ENCODE measurements at regions not wholly inside any gene's neighbourhood (a gene's known extent, or its start where the extent isn't known, plus 50 kb on each side); places are given as distances from the start of the nearest gene placed in this dataset.

DNA sequence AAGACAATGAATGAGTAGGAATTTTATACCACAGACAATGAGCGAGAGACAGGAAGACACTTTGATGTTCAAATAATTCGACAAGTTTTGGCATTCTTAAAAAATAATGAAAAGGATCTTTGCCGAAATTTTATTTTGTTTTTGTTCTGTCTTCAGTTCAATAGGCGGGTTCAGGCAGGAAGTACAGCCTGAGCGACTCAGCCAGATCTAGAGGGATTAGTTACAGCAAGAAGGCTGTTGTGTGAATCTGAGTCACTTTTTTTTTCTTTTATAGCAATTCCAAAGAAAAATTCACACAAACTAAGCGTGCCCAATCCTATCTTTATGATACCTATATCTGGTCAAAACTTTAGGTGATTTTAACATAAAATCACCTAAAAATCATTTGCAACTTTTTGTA, 505.4 kb upstream of the FAM241A start:
- H3K9me2 ChIP-seq (ENCODE audit: insufficient read depth, low read length), result no peaks in the 10 kb centered on the region
- no peak for TF ChIP-seq SMC3 (conservative IDR thresholded peaks at IDR 0.05; ENCODE audit: poor library complexity)
- no peak for TF ChIP-seq TAF1 (IDR thresholded peaks at IDR 0.05; ENCODE audit: low read depth)
- no peak for TF ChIP-seq MXI1 (conservative IDR thresholded peaks at IDR 0.05; ENCODE audit: poor library complexity, severe bottlenecking)
- no peak for TF ChIP-seq RAD21 (conservative IDR thresholded peaks at IDR 0.05)
- no peak for TF ChIP-seq EZH2 (IDR thresholded peaks at IDR 0.05; ENCODE audit: borderline replicate concordance, insufficient read depth, low read length, poor library complexity, severe bottlenecking)
- TF ChIP-seq, protein P1, sequence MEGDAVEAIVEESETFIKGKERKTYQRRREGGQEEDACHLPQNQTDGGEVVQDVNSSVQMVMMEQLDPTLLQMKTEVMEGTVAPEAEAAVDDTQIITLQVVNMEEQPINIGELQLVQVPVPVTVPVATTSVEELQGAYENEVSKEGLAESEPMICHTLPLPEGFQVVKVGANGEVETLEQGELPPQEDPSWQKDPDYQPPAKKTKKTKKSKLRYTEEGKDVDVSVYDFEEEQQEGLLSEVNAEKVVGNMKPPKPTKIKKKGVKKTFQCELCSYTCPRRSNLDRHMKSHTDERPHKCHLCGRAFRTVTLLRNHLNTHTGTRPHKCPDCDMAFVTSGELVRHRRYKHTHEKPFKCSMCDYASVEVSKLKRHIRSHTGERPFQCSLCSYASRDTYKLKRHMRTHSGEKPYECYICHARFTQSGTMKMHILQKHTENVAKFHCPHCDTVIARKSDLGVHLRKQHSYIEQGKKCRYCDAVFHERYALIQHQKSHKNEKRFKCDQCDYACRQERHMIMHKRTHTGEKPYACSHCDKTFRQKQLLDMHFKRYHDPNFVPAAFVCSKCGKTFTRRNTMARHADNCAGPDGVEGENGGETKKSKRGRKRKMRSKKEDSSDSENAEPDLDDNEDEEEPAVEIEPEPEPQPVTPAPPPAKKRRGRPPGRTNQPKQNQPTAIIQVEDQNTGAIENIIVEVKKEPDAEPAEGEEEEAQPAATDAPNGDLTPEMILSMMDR (IDR thresholded peaks at IDR 0.05; ENCODE audit: poor library complexity, severe bottlenecking), result no peak
- TF ChIP-seq POLR2AphosphoS5 (IDR thresholded peaks at IDR 0.05), result no peak
- TF ChIP-seq, protein P2, sequence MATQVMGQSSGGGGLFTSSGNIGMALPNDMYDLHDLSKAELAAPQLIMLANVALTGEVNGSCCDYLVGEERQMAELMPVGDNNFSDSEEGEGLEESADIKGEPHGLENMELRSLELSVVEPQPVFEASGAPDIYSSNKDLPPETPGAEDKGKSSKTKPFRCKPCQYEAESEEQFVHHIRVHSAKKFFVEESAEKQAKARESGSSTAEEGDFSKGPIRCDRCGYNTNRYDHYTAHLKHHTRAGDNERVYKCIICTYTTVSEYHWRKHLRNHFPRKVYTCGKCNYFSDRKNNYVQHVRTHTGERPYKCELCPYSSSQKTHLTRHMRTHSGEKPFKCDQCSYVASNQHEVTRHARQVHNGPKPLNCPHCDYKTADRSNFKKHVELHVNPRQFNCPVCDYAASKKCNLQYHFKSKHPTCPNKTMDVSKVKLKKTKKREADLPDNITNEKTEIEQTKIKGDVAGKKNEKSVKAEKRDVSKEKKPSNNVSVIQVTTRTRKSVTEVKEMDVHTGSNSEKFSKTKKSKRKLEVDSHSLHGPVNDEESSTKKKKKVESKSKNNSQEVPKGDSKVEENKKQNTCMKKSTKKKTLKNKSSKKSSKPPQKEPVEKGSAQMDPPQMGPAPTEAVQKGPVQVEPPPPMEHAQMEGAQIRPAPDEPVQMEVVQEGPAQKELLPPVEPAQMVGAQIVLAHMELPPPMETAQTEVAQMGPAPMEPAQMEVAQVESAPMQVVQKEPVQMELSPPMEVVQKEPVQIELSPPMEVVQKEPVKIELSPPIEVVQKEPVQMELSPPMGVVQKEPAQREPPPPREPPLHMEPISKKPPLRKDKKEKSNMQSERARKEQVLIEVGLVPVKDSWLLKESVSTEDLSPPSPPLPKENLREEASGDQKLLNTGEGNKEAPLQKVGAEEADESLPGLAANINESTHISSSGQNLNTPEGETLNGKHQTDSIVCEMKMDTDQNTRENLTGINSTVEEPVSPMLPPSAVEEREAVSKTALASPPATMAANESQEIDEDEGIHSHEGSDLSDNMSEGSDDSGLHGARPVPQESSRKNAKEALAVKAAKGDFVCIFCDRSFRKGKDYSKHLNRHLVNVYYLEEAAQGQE (IDR thresholded peaks at IDR 0.05; ENCODE audit: borderline replicate concordance), result no peak
- H3K27ac ChIP-seq (ENCODE audit: low read length), result no peak overlapping the region
- H3K36me3 ChIP-seq (ENCODE audit: insufficient read depth, low read length), result no peaks in the 10 kb centered on the region
- no peaks in the 10 kb centered on the region for H3K27me3 ChIP-seq (ENCODE audit: insufficient read depth, low read depth, low read length)
- no peak overlapping the region for H2AFZ ChIP-seq (ENCODE audit: low read depth, low read length)
- H4K20me1 ChIP-seq (ENCODE audit: insufficient read depth), result no peaks in the 10 kb centered on the region
- no peaks in the 10 kb centered on the region for H3K9me3 ChIP-seq (ENCODE audit: low read length)
- no peak overlapping the region for H3K9ac ChIP-seq (ENCODE audit: low read length)
- no peaks in the 10 kb centered on the region for H3F3A ChIP-seq (ENCODE audit: insufficient read depth, low read length, poor library complexity, severe bottlenecking)
- H3K4me2 ChIP-seq (ENCODE audit: low read length), result no peak overlapping the region
- no peak overlapping the region for H3K4me3 ChIP-seq (ENCODE audit: low read length)
- no peaks in the 10 kb centered on the region for H3K79me2 ChIP-seq (replicated peaks; ENCODE audit: insufficient read depth, low read length)

DNA sequence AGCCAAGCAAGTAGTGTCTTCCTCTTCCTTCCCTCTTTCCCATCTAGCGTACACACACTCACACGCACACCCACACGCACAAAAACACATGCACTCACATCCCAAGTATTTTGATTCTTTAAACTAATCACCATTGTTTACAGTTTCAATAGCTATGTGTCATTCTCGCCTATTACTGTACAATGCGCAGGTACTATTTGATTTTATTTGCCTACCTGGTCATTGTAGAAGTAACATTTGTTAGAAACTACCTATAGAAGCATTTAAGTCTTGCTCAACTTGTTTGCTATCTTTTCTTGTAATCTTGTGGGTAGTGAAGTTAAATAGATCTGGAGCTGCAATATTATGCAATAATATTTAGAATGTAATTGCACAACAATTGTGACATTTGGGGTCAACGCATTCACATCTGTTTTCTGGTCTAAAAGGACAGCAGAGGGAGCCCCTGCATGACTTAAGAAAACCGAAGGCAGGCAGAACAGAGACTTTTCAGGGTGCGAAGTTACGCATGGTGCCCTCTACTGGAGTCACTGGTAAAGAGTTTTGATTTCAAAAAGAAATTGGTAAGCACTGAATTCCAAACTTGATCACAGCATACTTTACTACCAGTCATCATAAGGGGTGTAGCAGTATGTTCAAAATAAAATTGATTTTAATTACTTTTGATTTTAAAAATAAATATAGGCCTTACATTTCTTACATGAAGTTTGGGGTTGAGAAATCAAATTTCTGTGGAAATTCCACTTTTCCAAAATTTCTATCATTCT, 503.3 kb upstream of the FAM241A start:
- H3K27me3 ChIP-seq (ENCODE audit: insufficient read depth, low read depth, low read length), result no peaks in the 10 kb centered on the region
- H3K4me3 ChIP-seq (ENCODE audit: low read length), result no peak overlapping the region
- no peaks in the 10 kb centered on the region for H3K79me2 ChIP-seq (replicated peaks; ENCODE audit: insufficient read depth, low read length)
- no peaks in the 10 kb centered on the region for H3K9me3 ChIP-seq (ENCODE audit: low read length)
- TF ChIP-seq, protein P1 (IDR thresholded peaks at IDR 0.05; ENCODE audit: poor library complexity, severe bottlenecking), result peak; percentile 98
- TF ChIP-seq EZH2 (IDR thresholded peaks at IDR 0.05; ENCODE audit: borderline replicate concordance, insufficient read depth, low read length, poor library complexity, severe bottlenecking), result no peak
- peak; percentile 90 for TF ChIP-seq RAD21 (conservative IDR thresholded peaks at IDR 0.05)
- peak; percentile 99 for TF ChIP-seq SMC3 (conservative IDR thresholded peaks at IDR 0.05; ENCODE audit: poor library complexity)
- H3K36me3 ChIP-seq (ENCODE audit: insufficient read depth, low read length), result no peaks in the 10 kb centered on the region
- no peak overlapping the region for H3K27ac ChIP-seq (ENCODE audit: low read length)
- no peaks in the 10 kb centered on the region for H4K20me1 ChIP-seq (ENCODE audit: insufficient read depth)
- H3K4me2 ChIP-seq (ENCODE audit: low read length), result no peak overlapping the region
- H2AFZ ChIP-seq (ENCODE audit: low read depth, low read length), result no peak overlapping the region
- H3K9ac ChIP-seq (ENCODE audit: low read length), result no peak overlapping the region
- H3F3A ChIP-seq (ENCODE audit: insufficient read depth, low read length, poor library complexity, severe bottlenecking), result no peaks in the 10 kb centered on the region
- H3K9me2 ChIP-seq (ENCODE audit: insufficient read depth, low read length), result no peaks in the 10 kb centered on the region
